K562 (cell line): ENCODE measurements at regions not wholly inside any gene's neighbourhood (a gene's known extent, or its start where the extent isn't known, plus 50 kb on each side); places are given as distances from the start of the nearest gene placed in this dataset.

Experiments
- DMBX1 ChIP-seq: fragments of 250-450 bp; sonication (Bioruptor Pico); IDR thresholded peaks from 2 replicates; pipeline ENCODE4 v1.8.0; 2022; ENCODE audit warnings: inconsistent platforms, mild to moderate bottlenecking, moderate library complexity, borderline replicate concordance
- HDAC6 ChIP-seq: IDR thresholded peaks from 2 replicates; pipeline ENCODE4 v1.6.1; 2012; ENCODE audit warnings: low read depth, mild to moderate bottlenecking, control low read depth, inconsistent platforms, low read length, moderate library complexity
- KDM4B ChIP-seq, 2 experiments: fragments of 450-650 bp in 1 of 2; sonication (generic) in 1 of 2; IDR thresholded peaks; 2 replicates each; pipeline ENCODE4 v1.6.1; 2016 to 2017; ENCODE audit warnings: borderline replicate concordance in 2 of 2, antibody characterized with exemption in 1 of 2, low read depth in 1 of 2, mild to moderate bottlenecking in 1 of 2
- MTA2 ChIP-seq: fragments of 450-650 bp; IDR thresholded peaks from 2 replicates; pipeline ENCODE4 v1.6.1; 2016; ENCODE audit warnings: low read depth
- NCOA6 ChIP-seq: fragments of 450-650 bp; IDR thresholded peaks from 2 replicates; pipeline ENCODE4 v1.6.1; 2017; ENCODE audit warnings: mild to moderate bottlenecking
- NFIX ChIP-seq: fragments of 250-450 bp; sonication (Bioruptor Pico); IDR thresholded peaks from 2 replicates; pipeline ENCODE4 v1.4.0; 2020; ENCODE audit warnings: low read depth, mild to moderate bottlenecking, moderate library complexity
- NR2C1 ChIP-seq, 2 experiments: fragments of 450-650 bp; IDR thresholded peaks; 2 replicates each; pipeline ENCODE4 v1.6.1; 2017; ENCODE audit warnings: mild to moderate bottlenecking in 2 of 2, antibody characterized with exemption in 1 of 2, inconsistent platforms in 1 of 2, missing compliant biosample characterization in 1 of 2, missing genetic modification characterization in 1 of 2
- RBBP5 ChIP-seq: fragments of 200-600 bp; sonication (generic); IDR thresholded peaks from 2 replicates; pipeline ENCODE4 v1.6.1; 2012; ENCODE audit warnings: borderline replicate concordance, mild to moderate bottlenecking, low read length, control low read depth, inconsistent platforms; ENCODE audit not compliant: insufficient read depth, poor library complexity, severe bottlenecking
- U2AF1 ChIP-seq: fragments of 200-400 bp; formaldehyde crosslinking; optimal IDR thresholded peaks from 2 replicates; pipeline ENCODE3; 2017; ENCODE audit warnings: mild to moderate bottlenecking, low read depth, low read length, moderate library complexity
- ZNF274 ChIP-seq: IDR thresholded peaks from 2 replicates; pipeline ENCODE4 v1.6.1; 2011; ENCODE audit warnings: low read depth, mild to moderate bottlenecking, low read length, moderate library complexity, borderline replicate concordance
- TF ChIP-seq, protein P1 (sequence below): fragments of 200-600 bp; sonication (generic); IDR thresholded peaks from one replicate; pipeline ENCODE4 v1.6.1; 2012; ENCODE audit warnings: mild to moderate bottlenecking, low read depth, low read length, inconsistent platforms
- TF ChIP-seq, protein P2 (sequence below): fragments of 250-450 bp; sonication (Bioruptor Pico); IDR thresholded peaks from 2 replicates; pipeline ENCODE4 v1.5.0; 2021
- TF ChIP-seq, protein P3 (sequence below): fragments of 250-450 bp; sonication (Bioruptor Pico); IDR thresholded peaks from 2 replicates; pipeline ENCODE4 v1.9.0; 2021; ENCODE audit warnings: mild to moderate bottlenecking, inconsistent platforms

DNA sequence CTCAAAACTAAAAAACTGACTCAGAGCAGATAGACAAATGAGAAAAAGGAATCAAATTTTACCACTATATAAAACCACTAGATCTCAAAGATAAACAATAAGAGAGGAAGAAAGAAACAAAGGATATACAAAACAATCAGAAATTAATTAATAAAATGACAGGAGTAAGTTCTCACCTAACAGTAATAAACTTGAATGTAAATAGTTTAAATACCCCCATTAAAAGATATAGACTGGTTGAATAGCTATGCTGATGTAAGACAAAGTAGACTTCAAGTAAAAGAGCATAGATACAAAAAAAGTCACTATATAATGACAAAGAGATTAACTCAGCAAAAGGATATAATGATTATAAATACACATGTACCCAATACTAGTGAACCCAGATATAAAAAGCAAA lies 72.3 kb upstream of the GNAZ start (continued):
- TF ChIP-seq, protein P1, sequence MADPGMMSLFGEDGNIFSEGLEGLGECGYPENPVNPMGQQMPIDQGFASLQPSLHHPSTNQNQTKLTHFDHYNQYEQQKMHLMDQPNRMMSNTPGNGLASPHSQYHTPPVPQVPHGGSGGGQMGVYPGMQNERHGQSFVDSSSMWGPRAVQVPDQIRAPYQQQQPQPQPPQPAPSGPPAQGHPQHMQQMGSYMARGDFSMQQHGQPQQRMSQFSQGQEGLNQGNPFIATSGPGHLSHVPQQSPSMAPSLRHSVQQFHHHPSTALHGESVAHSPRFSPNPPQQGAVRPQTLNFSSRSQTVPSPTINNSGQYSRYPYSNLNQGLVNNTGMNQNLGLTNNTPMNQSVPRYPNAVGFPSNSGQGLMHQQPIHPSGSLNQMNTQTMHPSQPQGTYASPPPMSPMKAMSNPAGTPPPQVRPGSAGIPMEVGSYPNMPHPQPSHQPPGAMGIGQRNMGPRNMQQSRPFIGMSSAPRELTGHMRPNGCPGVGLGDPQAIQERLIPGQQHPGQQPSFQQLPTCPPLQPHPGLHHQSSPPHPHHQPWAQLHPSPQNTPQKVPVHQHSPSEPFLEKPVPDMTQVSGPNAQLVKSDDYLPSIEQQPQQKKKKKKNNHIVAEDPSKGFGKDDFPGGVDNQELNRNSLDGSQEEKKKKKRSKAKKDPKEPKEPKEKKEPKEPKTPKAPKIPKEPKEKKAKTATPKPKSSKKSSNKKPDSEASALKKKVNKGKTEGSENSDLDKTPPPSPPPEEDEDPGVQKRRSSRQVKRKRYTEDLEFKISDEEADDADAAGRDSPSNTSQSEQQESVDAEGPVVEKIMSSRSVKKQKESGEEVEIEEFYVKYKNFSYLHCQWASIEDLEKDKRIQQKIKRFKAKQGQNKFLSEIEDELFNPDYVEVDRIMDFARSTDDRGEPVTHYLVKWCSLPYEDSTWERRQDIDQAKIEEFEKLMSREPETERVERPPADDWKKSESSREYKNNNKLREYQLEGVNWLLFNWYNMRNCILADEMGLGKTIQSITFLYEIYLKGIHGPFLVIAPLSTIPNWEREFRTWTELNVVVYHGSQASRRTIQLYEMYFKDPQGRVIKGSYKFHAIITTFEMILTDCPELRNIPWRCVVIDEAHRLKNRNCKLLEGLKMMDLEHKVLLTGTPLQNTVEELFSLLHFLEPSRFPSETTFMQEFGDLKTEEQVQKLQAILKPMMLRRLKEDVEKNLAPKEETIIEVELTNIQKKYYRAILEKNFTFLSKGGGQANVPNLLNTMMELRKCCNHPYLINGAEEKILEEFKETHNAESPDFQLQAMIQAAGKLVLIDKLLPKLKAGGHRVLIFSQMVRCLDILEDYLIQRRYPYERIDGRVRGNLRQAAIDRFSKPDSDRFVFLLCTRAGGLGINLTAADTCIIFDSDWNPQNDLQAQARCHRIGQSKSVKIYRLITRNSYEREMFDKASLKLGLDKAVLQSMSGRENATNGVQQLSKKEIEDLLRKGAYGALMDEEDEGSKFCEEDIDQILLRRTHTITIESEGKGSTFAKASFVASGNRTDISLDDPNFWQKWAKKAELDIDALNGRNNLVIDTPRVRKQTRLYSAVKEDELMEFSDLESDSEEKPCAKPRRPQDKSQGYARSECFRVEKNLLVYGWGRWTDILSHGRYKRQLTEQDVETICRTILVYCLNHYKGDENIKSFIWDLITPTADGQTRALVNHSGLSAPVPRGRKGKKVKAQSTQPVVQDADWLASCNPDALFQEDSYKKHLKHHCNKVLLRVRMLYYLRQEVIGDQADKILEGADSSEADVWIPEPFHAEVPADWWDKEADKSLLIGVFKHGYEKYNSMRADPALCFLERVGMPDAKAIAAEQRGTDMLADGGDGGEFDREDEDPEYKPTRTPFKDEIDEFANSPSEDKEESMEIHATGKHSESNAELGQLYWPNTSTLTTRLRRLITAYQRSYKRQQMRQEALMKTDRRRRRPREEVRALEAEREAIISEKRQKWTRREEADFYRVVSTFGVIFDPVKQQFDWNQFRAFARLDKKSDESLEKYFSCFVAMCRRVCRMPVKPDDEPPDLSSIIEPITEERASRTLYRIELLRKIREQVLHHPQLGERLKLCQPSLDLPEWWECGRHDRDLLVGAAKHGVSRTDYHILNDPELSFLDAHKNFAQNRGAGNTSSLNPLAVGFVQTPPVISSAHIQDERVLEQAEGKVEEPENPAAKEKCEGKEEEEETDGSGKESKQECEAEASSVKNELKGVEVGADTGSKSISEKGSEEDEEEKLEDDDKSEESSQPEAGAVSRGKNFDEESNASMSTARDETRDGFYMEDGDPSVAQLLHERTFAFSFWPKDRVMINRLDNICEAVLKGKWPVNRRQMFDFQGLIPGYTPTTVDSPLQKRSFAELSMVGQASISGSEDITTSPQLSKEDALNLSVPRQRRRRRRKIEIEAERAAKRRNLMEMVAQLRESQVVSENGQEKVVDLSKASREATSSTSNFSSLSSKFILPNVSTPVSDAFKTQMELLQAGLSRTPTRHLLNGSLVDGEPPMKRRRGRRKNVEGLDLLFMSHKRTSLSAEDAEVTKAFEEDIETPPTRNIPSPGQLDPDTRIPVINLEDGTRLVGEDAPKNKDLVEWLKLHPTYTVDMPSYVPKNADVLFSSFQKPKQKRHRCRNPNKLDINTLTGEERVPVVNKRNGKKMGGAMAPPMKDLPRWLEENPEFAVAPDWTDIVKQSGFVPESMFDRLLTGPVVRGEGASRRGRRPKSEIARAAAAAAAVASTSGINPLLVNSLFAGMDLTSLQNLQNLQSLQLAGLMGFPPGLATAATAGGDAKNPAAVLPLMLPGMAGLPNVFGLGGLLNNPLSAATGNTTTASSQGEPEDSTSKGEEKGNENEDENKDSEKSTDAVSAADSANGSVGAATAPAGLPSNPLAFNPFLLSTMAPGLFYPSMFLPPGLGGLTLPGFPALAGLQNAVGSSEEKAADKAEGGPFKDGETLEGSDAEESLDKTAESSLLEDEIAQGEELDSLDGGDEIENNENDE, result no peak
- TF ChIP-seq, protein P2, sequence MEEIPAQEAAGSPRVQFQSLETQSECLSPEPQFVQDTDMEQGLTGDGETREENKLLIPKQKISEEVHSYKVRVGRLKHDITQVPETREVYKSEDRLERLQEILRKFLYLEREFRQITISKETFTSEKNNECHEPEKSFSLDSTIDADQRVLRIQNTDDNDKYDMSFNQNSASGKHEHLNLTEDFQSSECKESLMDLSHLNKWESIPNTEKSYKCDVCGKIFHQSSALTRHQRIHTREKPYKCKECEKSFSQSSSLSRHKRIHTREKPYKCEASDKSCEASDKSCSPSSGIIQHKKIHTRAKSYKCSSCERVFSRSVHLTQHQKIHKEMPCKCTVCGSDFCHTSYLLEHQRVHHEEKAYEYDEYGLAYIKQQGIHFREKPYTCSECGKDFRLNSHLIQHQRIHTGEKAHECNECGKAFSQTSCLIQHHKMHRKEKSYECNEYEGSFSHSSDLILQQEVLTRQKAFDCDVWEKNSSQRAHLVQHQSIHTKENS (CRISPR knock-in tag), result 0 out of 2 replicates have a peak, but pooled peaks have one; percentile 75
- TF ChIP-seq DMBX1 (CRISPR knock-in tag) (no peak), NFIX (CRISPR knock-in tag) (no peak), NCOA6 (peak; percentile 20; the same call in 1 of the 2 replicates), HDAC6 (no peak), NR2C1 (IDR thresholded peaks at IDR 0.05) (0 out of 2 replicates have a peak, but pooled peaks have one; percentile 9), NR2C1 (tag; IDR thresholded peaks at IDR 0.05) (no peak), ZNF274 (no peak), RBBP5 (no peak), KDM4B (IDR thresholded peaks at IDR 0.05; ENCODE audit: borderline replicate concordance in 2 of 2, low read depth in 1 of 2) (peak in 1 of 2 experiments; percentile 98; a peak in 1 of 4 replicates), MTA2 (no peak), U2AF1 (no peak)
- TF ChIP-seq, protein P3, sequence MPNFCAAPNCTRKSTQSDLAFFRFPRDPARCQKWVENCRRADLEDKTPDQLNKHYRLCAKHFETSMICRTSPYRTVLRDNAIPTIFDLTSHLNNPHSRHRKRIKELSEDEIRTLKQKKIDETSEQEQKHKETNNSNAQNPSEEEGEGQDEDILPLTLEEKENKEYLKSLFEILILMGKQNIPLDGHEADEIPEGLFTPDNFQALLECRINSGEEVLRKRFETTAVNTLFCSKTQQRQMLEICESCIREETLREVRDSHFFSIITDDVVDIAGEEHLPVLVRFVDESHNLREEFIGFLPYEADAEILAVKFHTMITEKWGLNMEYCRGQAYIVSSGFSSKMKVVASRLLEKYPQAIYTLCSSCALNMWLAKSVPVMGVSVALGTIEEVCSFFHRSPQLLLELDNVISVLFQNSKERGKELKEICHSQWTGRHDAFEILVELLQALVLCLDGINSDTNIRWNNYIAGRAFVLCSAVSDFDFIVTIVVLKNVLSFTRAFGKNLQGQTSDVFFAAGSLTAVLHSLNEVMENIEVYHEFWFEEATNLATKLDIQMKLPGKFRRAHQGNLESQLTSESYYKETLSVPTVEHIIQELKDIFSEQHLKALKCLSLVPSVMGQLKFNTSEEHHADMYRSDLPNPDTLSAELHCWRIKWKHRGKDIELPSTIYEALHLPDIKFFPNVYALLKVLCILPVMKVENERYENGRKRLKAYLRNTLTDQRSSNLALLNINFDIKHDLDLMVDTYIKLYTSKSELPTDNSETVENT (CRISPR knock-in tag), result no peak
